Daoy (cell line): ENCODE measurements at regions not wholly inside any gene's neighbourhood (a gene's known extent, or its start where the extent isn't known, plus 50 kb on each side); places are given as distances from the start of the nearest gene placed in this dataset.

ENCODE experiments used
- DNase-seq: peaks from one replicate; pipeline ENCODE4 v3.0.0-alpha.2; 2015; ENCODE audit warnings: low read depth

- no peak for DNase-seq
Measured at GRCh38 chr7:36096460-36097095, 56.5 kb upstream of the EEPD1 start.

- DNase-seq = no peak
Measured at GRCh38 chr7:36098096-36098495, 55.0 kb upstream of the EEPD1 start.

- DNase-seq = no peak
Measured at GRCh38 chr7:36100226-36100625, 52.8 kb upstream of the EEPD1 start.

- DNase-seq = no peak
Measured at GRCh38 chr7:36100634-36101033, 52.4 kb upstream of the EEPD1 start.
